ENCODE measurements at regions not wholly inside any gene's neighbourhood (a gene's known extent, or its start where the extent isn't known, plus 50 kb on each side); places are given as distances from the start of the nearest gene placed in this dataset.

GRCh38 chr11:88039476-88040147 is 135.6 kb downstream of the RAB38 start:
- TF ChIP-seq POLR2AphosphoS5 (IDR thresholded peaks at IDR 0.05; ENCODE audit: low read depth, low read length): no peak
- TF ChIP-seq POLR2A (IDR thresholded peaks at IDR 0.05; ENCODE audit: low read depth, low read length): no peak
- TF ChIP-seq SPI1 (IDR thresholded peaks at IDR 0.05; ENCODE audit: low read depth, low read length): no peak
- TF ChIP-seq TAF1 (IDR thresholded peaks at IDR 0.05; ENCODE audit: low read depth, low read length): no peak
